KMS-11 (cell line): ENCODE measurements at regions not wholly inside any gene's neighbourhood (a gene's known extent, or its start where the extent isn't known, plus 50 kb on each side); places are given as distances from the start of the nearest gene placed in this dataset.

Experiments used
- H2AFZ ChIP-seq: fragments of 200-600 bp; sonication (generic); 2 replicates; pipeline ENCODE4 v1.6.1; 2016; ENCODE audit warnings: antibody characterized with exemption, mixed run types, low read depth
- H3K27ac ChIP-seq: fragments of 200-600 bp; sonication (generic); 2 replicates; pipeline ENCODE4 v1.6.1; 2016; ENCODE audit warnings: mild to moderate bottlenecking, mixed run types
- H3K27me3 ChIP-seq: fragments of 200-600 bp; sonication (generic); 2 replicates; pipeline ENCODE4 v1.6.1; 2017; ENCODE audit warnings: mild to moderate bottlenecking, low read depth, mixed run types, moderate library complexity; ENCODE audit not compliant: insufficient read depth
- H3K36me3 ChIP-seq: fragments of 200-600 bp; sonication (generic); 2 replicates; pipeline ENCODE4 v1.6.1; 2017; ENCODE audit warnings: mild to moderate bottlenecking, mixed run types; ENCODE audit not compliant: insufficient read depth
- H3K4me1 ChIP-seq: fragments of 200-600 bp; sonication (generic); 2 replicates; pipeline ENCODE4 v1.6.1; 2016; ENCODE audit warnings: mild to moderate bottlenecking, low read depth, mixed run types; ENCODE audit not compliant: poor library complexity, severe bottlenecking
- H3K4me2 ChIP-seq: fragments of 200-600 bp; sonication (generic); 2 replicates; pipeline ENCODE4 v1.7.0; 2016; ENCODE audit warnings: mild to moderate bottlenecking, mixed run types
- H3K4me3 ChIP-seq: fragments of 200-600 bp; sonication (generic); IDR thresholded peaks from 2 replicates; pipeline ENCODE4 v1.6.1; 2017; ENCODE audit warnings: low read depth, low read length, mixed read lengths; ENCODE audit not compliant: insufficient read depth
- H3K79me2 ChIP-seq: fragments of 200-600 bp; sonication (generic); 2 replicates; pipeline ENCODE4 v1.6.1; 2016; ENCODE audit warnings: low read depth, mixed run types; ENCODE audit not compliant: insufficient read depth
- H3K9ac ChIP-seq: fragments of 200-600 bp; sonication (generic); 2 replicates; pipeline ENCODE4 v1.6.1; 2016; ENCODE audit warnings: mild to moderate bottlenecking, mixed run types
- H4K20me1 ChIP-seq: fragments of 200-600 bp; sonication (generic); 2 replicates; pipeline ENCODE4 v1.6.1; 2016; ENCODE audit warnings: mild to moderate bottlenecking, mixed run types; ENCODE audit not compliant: insufficient read depth
- CTCF ChIP-seq: fragments of 200-600 bp; sonication (generic); conservative IDR thresholded peaks from 2 replicates; pipeline ENCODE4 v1.6.1; 2017; ENCODE audit warnings: low read depth, mild to moderate bottlenecking, antibody characterized with exemption, low read length, moderate library complexity, mixed read lengths

- H4K20me1 ChIP-seq = no peaks in the 10 kb centered on the region
- no peaks in the 10 kb centered on the region for H3K36me3 ChIP-seq
- no peaks in the 10 kb centered on the region for H3K4me1 ChIP-seq
- no peaks in the 10 kb centered on the region for H3K27me3 ChIP-seq
- H3K9ac ChIP-seq = no peak overlapping the region
- H3K79me2 ChIP-seq = no peaks in the 10 kb centered on the region
- no peak overlapping the region for H3K4me2 ChIP-seq
- no peak for TF ChIP-seq CTCF
- H3K4me3 ChIP-seq = no peak overlapping the region
- no peak overlapping the region for H3K27ac ChIP-seq
- H2AFZ ChIP-seq = no peak overlapping the region
Observed at GRCh38 chr5:14988223-14988622, 116.6 kb upstream of the ANKH start.

- H3K27me3 ChIP-seq = no peaks in the 10 kb centered on the region
- H3K36me3 ChIP-seq = no peaks in the 10 kb centered on the region
- no peaks in the 10 kb centered on the region for H4K20me1 ChIP-seq
- no peaks in the 10 kb centered on the region for H3K79me2 ChIP-seq
- no peaks in the 10 kb centered on the region for H3K4me1 ChIP-seq
- no peak overlapping the region for H2AFZ ChIP-seq
- no peak overlapping the region for H3K9ac ChIP-seq
- no peak for TF ChIP-seq CTCF
- no peak overlapping the region for H3K27ac ChIP-seq
- H3K4me3 ChIP-seq = no peak overlapping the region
- H3K4me2 ChIP-seq = no peak overlapping the region
Observed at GRCh38 chr5:14986413-14986812, 114.8 kb upstream of the ANKH start.

GRCh38 chr5:14983666-14984441, 112.3 kb upstream of the ANKH start:
- H3K27ac ChIP-seq = no peak overlapping the region
- no peaks in the 10 kb centered on the region for H3K27me3 ChIP-seq
- H2AFZ ChIP-seq = no peak overlapping the region
- no peak overlapping the region for H3K9ac ChIP-seq
- H3K4me3 ChIP-seq = no peak overlapping the region
- H3K36me3 ChIP-seq = no peaks in the 10 kb centered on the region
- H3K4me2 ChIP-seq = no peak overlapping the region
- TF ChIP-seq CTCF = no peak
- no peaks in the 10 kb centered on the region for H3K4me1 ChIP-seq
- H3K79me2 ChIP-seq = no peaks in the 10 kb centered on the region
- no peaks in the 10 kb centered on the region for H4K20me1 ChIP-seq

GRCh38 chr5:14980698-14981097, 109.1 kb upstream of the ANKH start:
- H3K27me3 ChIP-seq = no peaks in the 10 kb centered on the region
- no peak overlapping the region for H3K4me2 ChIP-seq
- no peaks in the 10 kb centered on the region for H3K36me3 ChIP-seq
- H3K27ac ChIP-seq = no peak overlapping the region
- H3K9ac ChIP-seq = no peak overlapping the region
- H4K20me1 ChIP-seq = no peaks in the 10 kb centered on the region
- H2AFZ ChIP-seq = no peak overlapping the region
- H3K4me3 ChIP-seq = no peak overlapping the region
- H3K4me1 ChIP-seq = no peaks in the 10 kb centered on the region
- H3K79me2 ChIP-seq = no peaks in the 10 kb centered on the region
- no peak for TF ChIP-seq CTCF
